Activated naive CD8-positive, alpha-beta T cell treated with anti-CD3 and anti-CD28 coated beads, Interleukin-2, amount 10 ng/mL, durations not matched to agents 7 days and 5 days (primary cell): ENCODE measurements at regions not wholly inside any gene's neighbourhood (a gene's known extent, or its start where the extent isn't known, plus 50 kb on each side); places are given as distances from the start of the nearest gene placed in this dataset.
"Not testable (repeated sequence)": the region's sequence is repeated elsewhere in the genome, so short reads cannot be mapped to it uniquely, and the experiment has no call there.

Experiments used
- ATAC-seq: fragments of 150-1000 bp; cut with Tn5 transposase; one replicate; pipeline ENCODE4 v1.10.0; 2021; ENCODE audit warnings: low read depth, moderate library complexity
- POLR2A ChIA-PET: fragments of 350-600 bp; sonication (Branson Sonifier 250); formaldehyde crosslinking; loops from one replicate; lab custom pipeline; 2021; ENCODE audit warnings: antibody characterized with exemption; lab: Charles Lee
- DNase-seq: peaks from one replicate; pipeline ENCODE4 v3.0.0; 2021
- H3K27ac Mint-ChIP-seq: one replicate; pipeline ENCODE4 v1.8.0; 2022; ENCODE audit warnings: mild to moderate bottlenecking, mixed read lengths
- H3K27me3 Mint-ChIP-seq: one replicate; pipeline ENCODE4 v1.8.0; 2022; ENCODE audit warnings: mild to moderate bottlenecking, moderate library complexity, mixed read lengths
- H3K36me3 Mint-ChIP-seq: one replicate; pipeline ENCODE4 v1.8.0; 2021; ENCODE audit warnings: mild to moderate bottlenecking, mixed read lengths
- H3K4me1 Mint-ChIP-seq: one replicate; pipeline ENCODE4 v1.8.0; 2021; ENCODE audit warnings: mixed read lengths
- H3K4me3 Mint-ChIP-seq: one replicate; pipeline ENCODE4 v1.8.0; 2022; ENCODE audit warnings: mild to moderate bottlenecking, moderate library complexity, mixed read lengths
- H3K9me3 Mint-ChIP-seq: one replicate; pipeline ENCODE4 v1.8.0; 2021; ENCODE audit warnings: mixed read lengths

DNA sequence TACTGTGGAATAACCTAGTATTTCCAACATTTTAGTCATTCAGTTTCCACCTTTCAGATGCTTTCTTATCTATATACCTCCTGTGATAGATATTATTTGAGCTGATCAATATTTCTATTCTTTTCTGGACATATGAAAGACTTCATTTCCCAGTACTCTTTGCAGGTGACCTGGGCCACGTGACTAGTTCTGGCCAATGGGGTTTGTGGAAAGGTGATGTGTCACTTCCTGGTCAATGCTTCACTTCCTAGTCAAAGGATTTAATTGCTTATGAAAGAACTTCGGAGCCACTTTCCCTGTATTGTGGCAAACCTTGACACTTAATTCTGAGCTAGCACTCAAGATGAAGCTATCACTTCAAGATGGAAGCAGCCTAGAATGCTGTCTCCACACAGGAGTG is 248.9 kb upstream of the FOXF1 start:
- H3K4me1 Mint-ChIP-seq: no peaks in the 10 kb centered on the region
- no peak for ATAC-seq
- no peak overlapping the region for H3K4me3 Mint-ChIP-seq
- POLR2A ChIA-PET: no interaction called here
- no peak overlapping the region for H3K27ac Mint-ChIP-seq
- no peaks in the 10 kb centered on the region for H3K27me3 Mint-ChIP-seq
- no peak for DNase-seq
- H3K9me3 Mint-ChIP-seq: peaks cover 4% of the 10 kb centered on the region
- H3K36me3 Mint-ChIP-seq: no peaks in the 10 kb centered on the region

DNA sequence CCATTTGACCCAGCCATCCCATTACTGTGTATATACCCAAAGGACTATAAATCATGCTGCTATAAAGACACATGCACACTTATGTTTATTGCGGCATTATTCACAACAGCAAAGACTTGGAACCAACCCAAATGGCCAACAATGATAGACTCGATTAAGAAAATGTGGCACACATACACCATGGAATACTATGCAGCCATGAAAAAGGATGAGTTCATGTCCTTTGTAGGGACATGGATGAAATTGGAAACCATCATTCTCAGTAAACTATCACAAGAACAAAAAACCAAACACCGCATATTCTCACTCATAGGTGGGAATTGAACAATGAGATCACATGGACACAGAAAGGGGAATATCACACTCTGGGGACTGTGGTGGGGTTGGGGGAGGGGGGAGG is 242.7 kb upstream of the FOXF1 start:
- H3K27me3 Mint-ChIP-seq, ATAC-seq, H3K4me1 Mint-ChIP-seq, H3K4me3 Mint-ChIP-seq, H3K9me3 Mint-ChIP-seq, POLR2A ChIA-PET, H3K27ac Mint-ChIP-seq, H3K36me3 Mint-ChIP-seq, DNase-seq: not testable (repeated sequence)

DNA sequence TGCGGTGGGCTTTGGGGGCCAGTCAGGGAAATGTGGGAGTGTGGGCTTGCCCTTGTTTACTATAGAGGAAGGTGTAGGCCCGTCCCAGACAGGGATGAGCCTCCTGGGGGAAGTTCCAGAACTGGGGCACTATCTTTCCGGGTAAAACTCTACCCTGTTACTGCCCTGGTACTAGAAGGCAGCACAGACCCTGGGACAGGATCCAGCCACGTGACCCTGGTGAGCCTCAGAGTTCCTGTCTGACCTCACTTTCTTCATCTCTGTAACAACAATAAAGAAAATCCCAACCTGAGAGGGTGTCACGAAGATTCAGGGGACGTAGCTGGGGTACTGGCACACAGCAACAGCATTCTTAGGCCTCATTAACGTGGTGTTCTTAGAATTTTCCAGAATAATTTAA is 239.6 kb upstream of the FOXF1 start:
- Mint-ChIP-seq H3K27ac (no peak overlapping the region), H3K4me1 (no peaks in the 10 kb centered on the region), H3K27me3 (peaks cover 4% of the 10 kb centered on the region), H3K4me3 (no peak overlapping the region), H3K9me3 (no peaks in the 10 kb centered on the region), H3K36me3 (no peaks in the 10 kb centered on the region)
- POLR2A ChIA-PET: no interaction called here
- DNase-seq (no peak), ATAC-seq (no peak)

DNA sequence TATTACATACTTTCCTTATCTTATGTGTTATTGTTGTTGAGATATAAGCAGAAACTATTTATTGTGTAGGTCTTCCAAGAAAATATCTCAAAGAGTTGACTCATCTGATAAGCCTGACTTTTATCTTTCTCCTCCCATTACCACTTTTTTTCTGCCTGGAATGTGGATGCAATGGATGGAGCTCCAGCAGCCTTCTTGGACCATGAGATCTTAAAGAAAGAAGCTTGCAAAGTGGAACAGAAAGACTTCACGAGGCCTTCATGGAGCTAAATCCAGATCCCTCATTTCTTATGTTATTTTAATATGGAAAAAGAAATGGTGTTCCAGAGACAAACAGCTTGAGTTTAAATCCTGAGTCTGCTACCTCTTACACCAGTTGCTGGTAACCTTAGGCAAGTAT is 237.6 kb upstream of the FOXF1 start:
- no peaks in the 10 kb centered on the region for H3K4me1 Mint-ChIP-seq
- H3K27me3 Mint-ChIP-seq: peaks cover 9% of the 10 kb centered on the region
- no peak for DNase-seq
- POLR2A ChIA-PET: no interaction called here
- no peaks in the 10 kb centered on the region for H3K36me3 Mint-ChIP-seq
- no peaks in the 10 kb centered on the region for H3K9me3 Mint-ChIP-seq
- H3K27ac Mint-ChIP-seq: no peak overlapping the region
- no peak for ATAC-seq
- H3K4me3 Mint-ChIP-seq: no peak overlapping the region

DNA sequence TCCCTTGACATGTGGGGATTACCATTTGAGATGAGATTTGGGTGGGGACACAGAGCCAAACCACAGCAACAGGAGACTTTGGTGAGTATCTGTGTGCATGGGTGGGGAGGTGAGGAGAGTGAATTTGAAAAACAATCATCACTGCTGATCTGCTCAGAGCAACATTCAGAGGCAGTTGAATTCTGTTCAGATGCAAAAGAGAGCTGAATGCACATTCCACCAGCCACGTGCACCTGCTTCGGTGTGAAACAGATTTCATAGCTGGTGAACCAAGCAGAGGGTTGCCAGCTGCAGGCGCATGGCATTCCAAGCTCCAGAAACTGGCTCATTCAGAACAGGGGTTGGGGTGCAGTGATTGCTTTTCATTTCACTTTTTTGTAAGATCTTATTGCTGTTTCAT is 233.1 kb upstream of the FOXF1 start:
- Mint-ChIP-seq H3K36me3 (no peaks in the 10 kb centered on the region), H3K4me1 (no peaks in the 10 kb centered on the region), H3K27ac (no peak overlapping the region), H3K27me3 (peaks cover 22% of the 10 kb centered on the region), H3K9me3 (no peaks in the 10 kb centered on the region), H3K4me3 (no peak overlapping the region)
- DNase-seq: no peak
- POLR2A ChIA-PET: no interaction called here
- no peak for ATAC-seq

DNA sequence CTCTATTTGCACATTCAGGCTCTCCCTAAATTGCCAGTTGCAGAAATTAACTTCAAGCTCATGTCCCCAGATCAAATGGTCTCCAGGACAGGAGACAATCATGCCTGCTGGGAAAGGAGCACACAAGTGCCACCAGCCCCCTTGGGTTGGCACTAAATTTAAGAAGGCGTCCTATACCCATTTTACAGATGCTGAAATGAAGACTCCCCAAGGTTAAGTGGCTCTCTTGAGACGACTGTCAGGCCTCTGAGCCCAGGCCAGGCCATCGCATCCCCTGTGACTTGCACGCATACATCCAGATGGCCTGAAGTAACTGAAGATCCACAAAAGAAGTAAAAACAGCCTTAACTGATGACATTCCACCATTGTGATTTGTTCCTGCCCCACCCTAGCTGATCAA is 232.5 kb upstream of the FOXF1 start:
- H3K9me3 Mint-ChIP-seq, ATAC-seq, H3K4me3 Mint-ChIP-seq, DNase-seq, POLR2A ChIA-PET, H3K27ac Mint-ChIP-seq, H3K4me1 Mint-ChIP-seq, H3K36me3 Mint-ChIP-seq: not testable (repeated sequence)
- peaks cover 24% of the 10 kb centered on the region for H3K27me3 Mint-ChIP-seq

DNA sequence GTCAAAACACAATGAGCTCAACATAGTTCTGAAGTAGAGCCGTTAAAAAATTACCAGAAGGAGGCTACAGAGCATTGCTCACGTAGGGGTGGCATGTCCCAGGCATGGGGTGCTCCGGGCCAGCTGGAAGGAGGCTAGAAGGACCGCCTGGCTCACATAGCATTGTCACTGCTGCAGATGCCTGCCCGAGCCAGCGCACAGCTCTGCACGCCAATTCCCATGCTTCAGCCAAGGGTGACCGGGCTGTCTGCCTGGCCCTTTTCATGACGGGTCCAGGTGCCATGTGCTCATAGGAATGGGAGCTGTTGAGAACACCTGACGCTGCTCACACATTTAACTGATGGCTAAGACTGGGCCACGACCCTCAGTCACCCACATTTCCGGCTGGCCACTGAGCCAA is 228.9 kb upstream of the FOXF1 start:
- Mint-ChIP-seq H3K27ac (no peak overlapping the region), H3K4me1 (no peaks in the 10 kb centered on the region), H3K36me3 (no peaks in the 10 kb centered on the region), H3K27me3 (peaks cover 45% of the 10 kb centered on the region), H3K9me3 (no peaks in the 10 kb centered on the region), H3K4me3 (no peak overlapping the region)
- ATAC-seq: no peak
- DNase-seq: no peak
- POLR2A ChIA-PET: no interaction called here

DNA sequence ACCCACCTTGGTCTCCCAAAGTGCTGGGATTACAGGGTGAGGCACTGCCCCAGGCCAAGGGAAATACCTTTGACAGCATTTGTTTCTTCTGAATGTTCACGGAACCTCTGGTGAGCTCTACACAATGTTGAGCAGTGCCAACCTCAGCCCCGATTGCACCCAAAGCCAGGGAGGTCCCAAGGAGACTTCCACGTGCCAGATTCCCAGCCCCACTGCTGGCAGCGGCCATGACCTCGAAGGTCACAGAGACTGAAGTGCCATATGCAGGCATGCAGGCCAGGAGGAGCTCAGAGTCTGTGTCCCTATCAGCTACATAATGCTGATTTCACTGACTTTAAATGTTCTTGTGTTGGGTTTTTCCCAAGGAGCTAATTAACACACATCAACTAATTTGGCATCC is 226.4 kb upstream of the FOXF1 start:
- Mint-ChIP-seq H3K4me3 (no peak overlapping the region), H3K27me3 (peaks cover 58% of the 10 kb centered on the region), H3K27ac (no peak overlapping the region), H3K36me3 (no peaks in the 10 kb centered on the region), H3K9me3 (no peaks in the 10 kb centered on the region), H3K4me1 (no peaks in the 10 kb centered on the region)
- POLR2A ChIA-PET: no interaction called here
- ATAC-seq (no peak), DNase-seq (no peak)

DNA sequence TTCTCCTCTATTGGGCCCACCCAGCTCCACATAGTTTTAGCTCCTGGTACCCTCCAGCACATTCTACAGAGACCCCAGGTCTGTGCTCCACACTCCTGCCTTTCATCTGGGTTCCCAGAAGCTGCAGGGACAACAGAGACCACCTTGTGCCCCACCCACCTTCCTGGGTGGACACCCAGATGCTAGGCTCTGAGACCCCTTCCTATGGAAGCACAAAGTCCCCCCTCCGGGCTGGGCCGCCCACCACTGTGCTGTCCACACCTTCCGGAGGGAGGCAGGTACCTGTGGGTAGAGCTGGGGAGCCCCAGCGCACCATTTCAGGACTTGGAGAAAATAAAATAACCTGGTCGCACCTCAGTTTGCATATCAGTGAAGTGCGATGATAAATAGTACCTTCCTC is 224.9 kb upstream of the FOXF1 start:
- H3K36me3 Mint-ChIP-seq: no peaks in the 10 kb centered on the region
- POLR2A ChIA-PET: no interaction called here
- H3K9me3 Mint-ChIP-seq: no peaks in the 10 kb centered on the region
- no peak overlapping the region for H3K4me3 Mint-ChIP-seq
- no peak for ATAC-seq
- H3K27me3 Mint-ChIP-seq: peaks cover 72% of the 10 kb centered on the region
- no peak for DNase-seq
- no peaks in the 10 kb centered on the region for H3K4me1 Mint-ChIP-seq
- no peak overlapping the region for H3K27ac Mint-ChIP-seq

DNA sequence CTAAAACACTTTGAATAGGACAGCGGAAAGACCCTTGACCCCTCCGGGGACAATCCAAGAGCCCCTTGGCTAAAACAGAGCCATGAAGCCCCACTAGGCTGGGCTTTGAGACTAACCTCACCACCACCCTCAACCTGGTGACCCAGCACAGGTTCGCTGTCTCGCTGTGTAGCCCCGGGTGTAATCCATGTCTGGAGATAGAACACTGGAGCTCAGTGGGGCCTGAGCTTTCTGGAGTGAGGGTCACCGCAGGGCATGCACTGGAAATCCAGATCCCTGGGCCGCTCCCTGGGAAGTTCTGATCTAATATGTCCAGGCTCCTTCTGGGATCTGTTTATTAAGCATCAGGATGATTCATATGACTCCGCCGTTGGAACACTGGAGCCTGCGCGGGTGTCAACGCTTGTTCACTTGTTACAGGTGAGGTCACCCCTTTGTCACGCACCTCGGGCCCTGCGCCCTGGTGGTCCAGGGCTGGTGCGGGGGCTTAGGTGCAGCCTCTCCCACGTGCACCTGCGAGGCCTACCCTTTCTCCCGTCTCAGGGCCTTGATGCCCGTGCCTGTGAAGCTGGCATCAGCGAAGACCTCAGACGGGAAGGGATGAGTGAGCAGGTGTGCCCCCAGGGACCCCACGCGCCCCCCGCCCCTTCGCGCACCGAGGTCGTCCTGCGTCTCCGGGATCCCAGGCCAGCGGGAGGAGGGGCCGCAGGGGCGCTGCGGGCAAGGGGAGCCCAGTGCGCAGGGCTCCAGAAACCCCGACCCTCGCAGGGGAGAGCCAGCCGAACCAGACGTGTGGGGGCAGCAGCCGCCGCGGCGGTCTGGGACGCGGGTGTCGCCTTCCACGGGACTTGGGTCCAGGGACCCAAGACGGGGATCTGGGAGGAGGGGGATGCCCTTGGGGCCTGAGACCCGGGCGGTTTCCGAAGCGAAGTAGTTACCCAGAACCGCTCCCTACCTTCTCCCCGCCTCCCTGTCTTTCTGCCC is 224.1 kb upstream of the FOXF1 start:
- Mint-ChIP-seq H3K27me3 (peaks cover 78% of the 10 kb centered on the region), H3K27ac (no peak overlapping the region), H3K36me3 (no peaks in the 10 kb centered on the region), H3K4me1 (no peaks in the 10 kb centered on the region), H3K4me3 (no peak overlapping the region), H3K9me3 (no peaks in the 10 kb centered on the region)
- DNase-seq: no peak
- POLR2A ChIA-PET: no interaction called here
- no peak for ATAC-seq

DNA sequence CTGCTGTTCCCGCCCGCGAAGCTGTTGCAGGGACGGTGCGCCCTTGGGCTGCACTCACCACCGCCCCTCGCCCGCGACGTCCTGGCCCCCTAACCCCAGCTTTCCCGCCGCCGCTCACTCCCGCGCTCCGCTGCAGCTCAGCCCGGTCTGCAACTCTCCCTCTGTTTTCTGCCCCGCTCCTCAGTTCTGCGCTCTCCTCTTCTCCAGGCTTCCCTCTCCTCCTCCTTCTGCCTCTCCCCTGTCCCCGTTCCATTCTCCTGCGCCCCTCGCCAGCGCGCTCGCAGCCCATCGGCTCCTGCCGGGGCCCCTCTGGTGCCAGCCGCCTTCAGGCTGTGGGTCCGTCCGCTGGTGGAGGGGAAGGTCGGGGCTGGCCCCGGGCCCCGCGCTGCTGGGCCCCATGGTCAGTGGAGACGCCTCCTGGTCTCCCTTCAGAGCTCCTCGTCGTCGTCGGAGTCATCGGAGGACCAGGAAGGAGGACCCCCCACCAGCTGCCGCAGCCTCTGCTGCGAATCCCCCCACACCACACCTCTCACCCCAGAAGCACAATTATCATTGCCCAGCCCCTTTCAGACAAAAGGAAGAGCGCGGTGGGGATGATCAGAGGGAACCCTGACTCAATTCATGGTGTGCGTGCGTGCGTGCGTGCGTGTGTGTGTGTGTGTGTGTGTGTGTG is 223.2 kb upstream of the FOXF1 start:
- ATAC-seq (no peak), DNase-seq (no peak)
- no peak overlapping the region for H3K4me3 Mint-ChIP-seq
- H3K4me1 Mint-ChIP-seq: no peaks in the 10 kb centered on the region
- POLR2A ChIA-PET: no interaction called here
- H3K36me3 Mint-ChIP-seq: no peaks in the 10 kb centered on the region
- peaks cover 77% of the 10 kb centered on the region for H3K27me3 Mint-ChIP-seq
- no peak overlapping the region for H3K27ac Mint-ChIP-seq
- H3K9me3 Mint-ChIP-seq: no peaks in the 10 kb centered on the region

DNA sequence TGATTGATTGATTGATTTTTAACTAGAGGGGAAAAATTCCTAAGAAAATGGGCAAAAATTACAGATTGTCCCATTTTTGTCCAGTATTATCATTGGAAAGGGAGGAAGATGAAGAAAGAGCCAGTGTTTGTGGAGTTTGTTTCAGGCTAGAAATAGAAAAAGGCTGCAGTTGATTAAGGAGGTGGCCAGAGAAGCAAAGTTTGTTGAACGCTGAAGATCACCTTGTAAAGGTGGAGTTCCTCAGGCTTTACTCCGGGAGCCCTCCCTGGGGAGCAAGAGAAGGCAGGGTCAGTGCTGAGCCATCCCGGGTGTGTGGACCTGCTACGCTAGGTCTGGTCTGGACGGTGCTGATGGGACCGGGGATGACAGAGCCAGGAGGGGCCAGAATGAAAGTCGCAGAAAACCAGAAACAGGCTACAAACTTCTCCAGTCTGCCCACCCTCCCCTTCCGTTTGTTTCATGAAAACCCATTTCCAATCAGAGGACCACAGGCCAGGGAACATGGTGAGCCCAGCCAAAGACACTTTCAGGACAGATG is 222.6 kb upstream of the FOXF1 start:
- peaks cover 80% of the 10 kb centered on the region for H3K27me3 Mint-ChIP-seq
- POLR2A ChIA-PET: no interaction called here
- H3K4me3 Mint-ChIP-seq: no peak overlapping the region
- no peaks in the 10 kb centered on the region for H3K9me3 Mint-ChIP-seq
- DNase-seq (no peak), ATAC-seq (no peak)
- H3K27ac Mint-ChIP-seq: no peak overlapping the region
- H3K36me3 Mint-ChIP-seq: no peaks in the 10 kb centered on the region
- H3K4me1 Mint-ChIP-seq: no peaks in the 10 kb centered on the region

DNA sequence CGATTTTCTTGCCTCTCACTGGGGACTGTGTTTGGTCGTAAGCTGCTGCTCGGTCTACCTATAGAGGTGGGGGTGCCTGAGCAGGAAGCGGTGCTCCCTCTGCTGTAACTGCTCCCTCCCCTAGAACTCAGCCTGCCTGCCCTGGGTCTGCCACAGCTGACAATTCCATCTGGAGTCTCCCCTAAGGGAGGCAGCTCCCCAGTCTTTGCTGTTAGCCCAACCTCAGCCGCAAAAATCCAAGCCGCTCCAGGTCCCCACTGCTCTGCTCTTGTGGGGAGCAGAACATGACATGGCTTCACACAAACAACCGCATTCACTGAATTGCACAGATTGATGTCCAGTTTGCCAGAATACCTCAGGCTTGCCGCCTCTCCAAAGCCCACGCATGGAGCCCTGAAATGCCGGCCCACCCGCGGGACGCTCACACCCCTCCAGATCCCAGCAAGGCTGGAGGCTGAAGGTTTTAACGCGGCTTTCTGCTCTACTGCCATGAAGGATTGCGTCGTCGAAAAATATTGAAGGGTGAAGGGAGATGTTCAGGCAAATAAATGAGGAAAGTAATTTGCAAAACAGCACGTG is 221.5 kb upstream of the FOXF1 start:
- POLR2A ChIA-PET: no interaction called here
- Mint-ChIP-seq H3K36me3 (no peaks in the 10 kb centered on the region), H3K27me3 (peaks cover 82% of the 10 kb centered on the region), H3K4me3 (no peak overlapping the region), H3K9me3 (no peaks in the 10 kb centered on the region), H3K4me1 (no peaks in the 10 kb centered on the region), H3K27ac (no peak overlapping the region)
- DNase-seq (no peak), ATAC-seq (no peak)
